GM23338 (cell line): ENCODE measurements at regions not wholly inside any gene's neighbourhood (a gene's known extent, or its start where the extent isn't known, plus 50 kb on each side); places are given as distances from the start of the nearest gene placed in this dataset.

ENCODE experiments used
- ATAC-seq: fragments of 200-7000 bp; cut with Tn5 transposase; 3 replicates; pipeline ENCODE4 v1.9.1; 2020
- DNase-seq: peaks from one replicate; pipeline ENCODE4 v3.0.0-alpha.2; 2015; ENCODE audit warnings: low spot score
- H2AFZ ChIP-seq: fragments of 200-600 bp; sonication (generic); 2 replicates; pipeline ENCODE4 v1.8.0; 2016; ENCODE audit warnings: antibody characterized with exemption, mild to moderate bottlenecking, moderate library complexity
- H3F3A ChIP-seq: fragments of 200-600 bp; sonication (generic); replicated peaks from 2 replicates; pipeline ENCODE4 v1.8.0; 2017; ENCODE audit warnings: antibody characterized with exemption, mixed run types, low read depth
- H3K27ac ChIP-seq: fragments of 200-600 bp; sonication (generic); 2 replicates; pipeline ENCODE4 v1.6.1; 2016; ENCODE audit warnings: low read depth
- H3K27me3 ChIP-seq: fragments of 200-600 bp; sonication (generic); 2 replicates; pipeline ENCODE4 v1.8.0; 2016; ENCODE audit warnings: mild to moderate bottlenecking, mixed run types, moderate library complexity; ENCODE audit not compliant: insufficient read depth
- H3K36me3 ChIP-seq: fragments of 200-600 bp; sonication (generic); 2 replicates; pipeline ENCODE4 v1.8.0; 2016; ENCODE audit warnings: mild to moderate bottlenecking; ENCODE audit not compliant: insufficient read depth
- H3K4me1 ChIP-seq: fragments of 200-600 bp; sonication (generic); 2 replicates; pipeline ENCODE4 v1.8.0; 2016; ENCODE audit warnings: mild to moderate bottlenecking, moderate library complexity; ENCODE audit not compliant: insufficient read depth
- H3K4me2 ChIP-seq: fragments of 200-600 bp; sonication (generic); 2 replicates; pipeline ENCODE4 v1.7.1; 2017; ENCODE audit warnings: mixed run types
- H3K4me3 ChIP-seq: fragments of 200-600 bp; sonication (generic); 2 replicates; pipeline ENCODE4 v1.6.1; 2016; ENCODE audit warnings: mixed run types
- H3K79me2 ChIP-seq: fragments of 200-600 bp; sonication (generic); replicated peaks from 2 replicates; pipeline ENCODE4 v1.8.0; 2017; ENCODE audit warnings: mild to moderate bottlenecking; ENCODE audit not compliant: insufficient read depth
- H3K9me2 ChIP-seq: fragments of 200-600 bp; sonication (generic); 2 replicates; pipeline ENCODE4 v1.8.0; 2017; ENCODE audit not compliant: insufficient read depth
- H4K20me1 ChIP-seq: fragments of 200-600 bp; sonication (generic); replicated peaks from 2 replicates; pipeline ENCODE4 v1.8.0; 2017; ENCODE audit warnings: mild to moderate bottlenecking; ENCODE audit not compliant: insufficient read depth
- H3K27ac Mint-ChIP-seq: 2 replicates; pipeline ENCODE4 v1.8.0; 2020; ENCODE audit warnings: inconsistent platforms, mild to moderate bottlenecking, moderate library complexity, mixed read lengths
- H3K27me3 Mint-ChIP-seq: 3 replicates; pipeline ENCODE4 v1.8.0; 2022; ENCODE audit warnings: low read depth, mild to moderate bottlenecking, moderate library complexity, mixed read lengths, inconsistent platforms; ENCODE audit not compliant: insufficient read depth, poor library complexity
- H3K36me3 Mint-ChIP-seq: 3 replicates; pipeline ENCODE4 v1.8.0; 2021; ENCODE audit warnings: low read depth, mild to moderate bottlenecking, inconsistent platforms, moderate library complexity, mixed read lengths
- H3K4me1 Mint-ChIP-seq: 3 replicates; pipeline ENCODE4 v1.8.0; 2020; ENCODE audit warnings: mild to moderate bottlenecking, inconsistent platforms, mixed read lengths
- H3K4me3 Mint-ChIP-seq: 3 replicates; pipeline ENCODE4 v1.8.0; 2021; ENCODE audit warnings: moderate library complexity, mild to moderate bottlenecking, inconsistent platforms, mixed read lengths
- H3K9me3 Mint-ChIP-seq: 3 replicates; pipeline ENCODE4 v1.8.0; 2020; ENCODE audit warnings: moderate library complexity, mild to moderate bottlenecking, inconsistent platforms, mixed read lengths
- CREB1 ChIP-seq: fragments of 250-450 bp; sonication (Bioruptor Pico); IDR thresholded peaks from 2 replicates; pipeline ENCODE4 v1.5.0; 2020; ENCODE audit warnings: low read depth, mild to moderate bottlenecking, moderate library complexity
- CTCF ChIP-seq, 2 experiments: fragments of 200-600 bp in 1 of 2; sonication (generic) in 1 of 2; conservative IDR thresholded peaks; 2 replicates each; pipeline versions ENCODE4 v1.5.1 to v1.6.1; 2016 to 2017; ENCODE audit warnings: antibody characterized with exemption in 2 of 2, low read depth in 2 of 2, mild to moderate bottlenecking in 2 of 2, moderate library complexity in 1 of 2
- EZH2phosphoT487 ChIP-seq: fragments of 200-600 bp; sonication (generic); IDR thresholded peaks from one replicate; pipeline ENCODE4 v1.8.1; 2018; ENCODE audit warnings: antibody characterized with exemption; ENCODE audit not compliant: unreplicated experiment
- JUNB ChIP-seq: IDR thresholded peaks from one replicate; pipeline ENCODE4 v1.6.1; 2016; ENCODE audit warnings: antibody characterized with exemption; ENCODE audit not compliant: unreplicated experiment
- NANOG ChIP-seq: IDR thresholded peaks from 2 replicates; pipeline ENCODE4 v1.6.1; 2016; ENCODE audit warnings: antibody characterized with exemption, borderline replicate concordance
- POLR2AphosphoS5 ChIP-seq: IDR thresholded peaks from 2 replicates; pipeline ENCODE4 v1.6.1; 2016; ENCODE audit warnings: antibody characterized with exemption, low read depth
- REST ChIP-seq: IDR thresholded peaks from one replicate; pipeline ENCODE4 v1.6.1; 2018; ENCODE audit warnings: antibody characterized with exemption; ENCODE audit not compliant: unreplicated experiment
- STAT1 ChIP-seq: IDR thresholded peaks from one replicate; pipeline ENCODE4 v1.6.1; 2016; ENCODE audit warnings: antibody characterized with exemption; ENCODE audit not compliant: unreplicated experiment
- ZNF114 ChIP-seq: fragments of 250-450 bp; sonication (Bioruptor Pico); IDR thresholded peaks from 2 replicates; pipeline ENCODE4 v1.5.0; 2020; ENCODE audit warnings: mild to moderate bottlenecking, moderate library complexity
- ZNF331 ChIP-seq: fragments of 250-450 bp; sonication (Bioruptor Pico); IDR thresholded peaks from 2 replicates; pipeline ENCODE4 v1.5.0; 2020; ENCODE audit warnings: low read depth, mild to moderate bottlenecking, moderate library complexity
- ZNF462 ChIP-seq: fragments of 250-450 bp; sonication (Bioruptor Pico); IDR thresholded peaks from 2 replicates; pipeline ENCODE4 v1.5.0; 2020; ENCODE audit warnings: mild to moderate bottlenecking, moderate library complexity

GRCh38 chr1:82195245-82195644 is 394.5 kb downstream of the ADGRL2 start (continued):
- TF ChIP-seq ZNF462 (CRISPR knock-in tag) (no peak), NANOG (no peak), ZNF114 (no peak), JUNB (no peak), CREB1 (CRISPR knock-in tag) (no peak), ZNF331 (no peak), POLR2AphosphoS5 (no peak)

GRCh38 chr1:82185084-82185483 is 384.4 kb downstream of the ADGRL2 start:
- no peaks in the 10 kb centered on the region for H3K79me2 ChIP-seq
- TF ChIP-seq STAT1 (no peak), JUNB (no peak), EZH2phosphoT487 (no peak), CTCF (conservative IDR thresholded peaks at IDR 0.05; ENCODE audit: low read depth in 2 of 2) (no peak), REST (no peak)

More at GRCh38 chr1:82185084-82185483, 384.4 kb downstream of the ADGRL2 start:
- H3K4me1 Mint-ChIP-seq = no peaks in the 10 kb centered on the region
- H3K4me1 ChIP-seq = no peaks in the 10 kb centered on the region
- no peaks in the 10 kb centered on the region for H3F3A ChIP-seq
- no peak overlapping the region for H3K4me3 Mint-ChIP-seq
- H3K27ac Mint-ChIP-seq = no peak overlapping the region
- no peaks in the 10 kb centered on the region for H3K36me3 ChIP-seq
- no peaks in the 10 kb centered on the region for H3K27me3 ChIP-seq
- no peak for DNase-seq
- no peak overlapping the region for H3K27ac ChIP-seq
- no peak for ATAC-seq
- no peaks in the 10 kb centered on the region for H3K36me3 Mint-ChIP-seq
- no peak overlapping the region for H3K4me3 ChIP-seq
- no peak overlapping the region for H3K4me2 ChIP-seq
- H3K9me3 Mint-ChIP-seq = no peaks in the 10 kb centered on the region
- no peaks in the 10 kb centered on the region for H4K20me1 ChIP-seq
- peaks cover 2% of the 10 kb centered on the region for H3K27me3 Mint-ChIP-seq
- no peak overlapping the region for H2AFZ ChIP-seq
- H3K9me2 ChIP-seq = no peaks in the 10 kb centered on the region
